Lung microvascular endothelial cell (primary cell): ENCODE measurements at regions not wholly inside any gene's neighbourhood (a gene's known extent, or its start where the extent isn't known, plus 50 kb on each side); places are given as distances from the start of the nearest gene placed in this dataset.

Experiments
- DNase-seq, 2 donors: peaks; one replicate each; pipeline versions ENCODE4 v3.0.0 to v3.0.0-alpha.2; 2010; ENCODE audit warnings: low read depth in 2 of 2

- DNase-seq: no peak
Observed at GRCh38 chr7:156073366-156074052, 261.2 kb upstream of the SHH start.

DNA sequence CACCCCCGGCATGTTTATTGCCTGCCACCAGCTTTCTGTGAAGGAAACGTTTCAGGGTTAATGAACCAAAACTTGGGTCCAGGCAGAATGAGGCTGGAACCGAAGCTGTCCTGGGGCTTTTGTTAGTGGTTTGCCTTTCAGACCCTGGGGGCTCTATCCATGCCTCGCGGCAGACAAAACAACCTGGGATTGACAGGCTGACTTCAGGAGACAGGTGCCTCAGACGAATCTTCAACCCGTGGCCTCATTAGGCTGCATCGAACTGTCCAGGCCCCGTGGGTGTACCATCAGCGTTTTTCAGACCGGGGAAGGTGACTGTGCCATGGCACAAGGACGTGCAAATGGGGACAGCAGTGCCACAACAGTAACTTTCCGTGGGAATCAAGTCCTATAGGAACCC, 259.3 kb upstream of the SHH start:
- no peak for DNase-seq

GRCh38 chr7:156069891-156070290, 257.6 kb upstream of the SHH start:
- no peak for DNase-seq

- no peak for DNase-seq
Observed at GRCh38 chr7:156067156-156067555, 254.9 kb upstream of the SHH start.

DNA sequence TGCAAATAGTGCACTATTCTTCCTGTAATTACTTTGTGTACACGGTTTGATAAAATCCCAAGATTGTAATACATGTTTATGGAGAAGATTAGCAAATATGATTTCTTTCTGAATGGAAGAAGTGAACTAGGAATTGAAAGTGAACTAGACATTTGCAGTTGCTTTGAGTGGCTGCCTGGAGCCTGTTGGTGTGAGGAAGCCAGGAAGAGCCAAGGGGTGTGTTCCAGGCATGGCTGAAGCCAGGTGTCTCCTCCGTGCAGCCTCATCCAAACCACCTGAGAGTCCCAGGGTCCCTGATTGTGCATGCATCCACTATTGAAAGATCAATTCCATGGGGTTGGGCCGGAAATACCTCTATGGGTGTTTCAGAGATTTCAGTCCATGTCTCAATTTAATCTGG, 253.1 kb upstream of the SHH start:
- DNase-seq: no peak

DNA sequence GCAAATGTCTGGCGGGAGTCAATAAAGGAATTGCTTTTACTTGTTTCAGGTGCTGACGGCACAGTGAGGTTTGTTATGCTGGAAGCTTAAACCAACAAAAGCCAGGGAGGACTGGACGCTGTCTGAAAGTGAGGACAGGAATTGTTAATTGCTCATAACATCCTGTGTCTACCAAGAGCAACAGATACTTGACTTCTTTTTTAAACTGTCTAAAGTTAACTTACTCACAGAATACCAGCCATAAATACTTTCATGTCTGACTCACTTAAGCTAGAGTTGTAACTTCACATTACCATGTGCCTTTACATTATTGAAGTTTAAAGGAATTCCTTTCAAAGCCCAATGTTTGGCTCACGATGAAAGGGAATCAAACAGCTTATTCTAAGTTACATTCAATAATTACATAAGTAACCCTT, 252.7 kb upstream of the SHH start:
- DNase-seq: peak in 1 of 2 donors; percentile 53

GRCh38 chr7:156063241-156063810, 251.1 kb upstream of the SHH start:
- no peak for DNase-seq

DNA sequence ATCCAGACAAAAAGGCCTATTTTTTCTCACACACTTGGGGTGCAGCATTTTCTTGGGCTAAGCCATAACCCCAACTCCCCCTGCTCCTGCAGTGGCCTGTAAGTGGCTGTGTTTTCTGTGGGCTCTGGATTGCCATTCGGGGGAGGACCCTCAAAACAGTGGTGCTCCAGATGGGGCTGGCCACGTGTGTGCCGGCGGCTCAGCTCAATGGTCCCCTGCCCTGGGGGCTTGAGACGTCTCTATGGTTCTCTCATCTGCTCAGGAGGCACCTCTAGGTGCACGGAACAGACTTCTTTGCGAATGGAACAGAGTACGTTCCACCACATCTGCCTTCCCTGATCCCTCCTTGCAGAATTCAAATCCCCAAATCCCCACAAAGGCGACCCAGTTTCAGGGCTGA, 250.0 kb upstream of the SHH start:
- no peak for DNase-seq

DNA sequence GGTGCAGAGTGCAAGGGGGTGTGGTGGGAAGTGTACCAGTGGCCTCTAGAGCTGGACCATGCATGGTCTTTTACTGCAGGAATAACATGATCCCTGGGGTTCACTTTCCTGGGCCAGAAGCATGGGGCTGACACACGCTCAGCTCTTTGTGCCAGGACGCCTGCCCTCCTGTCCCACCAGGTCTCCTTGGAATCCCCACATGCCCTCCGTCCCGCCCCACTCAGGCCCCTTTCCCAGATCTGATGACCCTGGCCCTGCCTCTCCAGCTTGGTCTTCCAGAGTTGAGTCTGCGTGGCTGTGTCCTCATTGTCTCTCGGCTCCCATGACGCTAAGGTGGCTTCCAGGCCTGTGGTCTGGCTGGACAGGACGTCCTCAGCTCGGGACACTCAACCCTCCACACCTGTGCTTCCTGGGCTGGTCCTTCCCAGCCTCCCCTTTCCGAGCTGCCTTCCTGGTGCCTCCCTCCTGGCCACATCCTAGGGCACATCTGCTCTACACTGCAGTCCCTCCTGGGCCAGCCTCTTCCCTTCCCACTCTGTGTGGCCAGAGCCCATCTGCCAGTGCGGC, 249.5 kb upstream of the SHH start:
- no peak for DNase-seq

GRCh38 chr7:156060925-156061324, 248.7 kb upstream of the SHH start:
- no peak for DNase-seq

GRCh38 chr7:156059369-156059768, 247.1 kb upstream of the SHH start:
- no peak for DNase-seq

DNA sequence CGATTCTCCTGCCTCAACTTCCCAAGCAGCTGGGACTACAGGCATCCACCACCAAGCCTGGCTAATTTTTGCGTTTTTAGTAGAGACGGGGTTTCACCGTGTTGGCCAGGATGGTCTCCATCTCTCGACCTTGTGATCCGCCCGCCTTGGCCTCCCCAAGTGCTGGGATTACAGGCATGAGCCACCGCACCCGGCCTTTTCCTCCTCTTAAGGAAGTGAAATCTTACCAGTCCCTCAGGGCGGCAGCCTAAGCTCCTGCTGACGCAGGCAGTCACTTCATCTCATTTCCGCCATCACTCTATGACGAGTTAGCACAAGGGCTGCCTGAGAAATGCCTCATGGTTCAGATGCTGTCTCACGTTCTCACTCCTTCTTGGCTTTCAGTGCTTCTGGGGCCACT, 246.0 kb upstream of the SHH start:
- no peak for DNase-seq

GRCh38 chr7:156056534-156056933, 244.3 kb upstream of the SHH start:
- DNase-seq: no peak

DNA sequence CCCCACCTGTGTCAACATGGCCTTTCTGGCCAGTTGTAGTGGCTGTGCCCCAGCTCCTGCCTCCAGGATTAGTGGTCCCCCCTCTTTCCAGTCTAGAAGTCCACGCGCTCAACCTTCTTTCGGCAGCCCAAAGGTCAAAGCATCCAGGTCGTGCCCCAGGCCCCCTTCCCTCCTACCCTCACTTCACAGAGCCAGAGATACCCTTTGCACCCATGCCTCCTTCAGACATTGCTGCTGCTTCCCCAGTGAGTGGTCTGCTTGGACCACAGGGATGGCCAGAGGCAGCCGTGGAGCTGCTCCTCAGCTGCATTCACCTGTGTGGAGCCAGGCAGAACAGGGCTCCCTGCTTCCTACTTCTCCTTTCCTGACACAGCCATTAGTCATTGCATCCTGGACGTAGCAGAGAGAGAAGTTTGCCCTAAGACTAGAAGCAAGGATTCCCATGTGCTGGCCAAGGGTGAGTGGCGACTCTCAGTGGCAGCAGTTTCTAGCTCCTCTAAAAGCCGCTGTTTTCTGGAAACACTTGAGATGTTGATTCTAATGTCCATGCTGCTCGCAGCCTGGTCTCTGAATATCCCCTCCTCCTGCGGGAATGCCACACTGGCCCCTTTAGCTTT, 243.1 kb upstream of the SHH start:
- DNase-seq: no peak

DNA sequence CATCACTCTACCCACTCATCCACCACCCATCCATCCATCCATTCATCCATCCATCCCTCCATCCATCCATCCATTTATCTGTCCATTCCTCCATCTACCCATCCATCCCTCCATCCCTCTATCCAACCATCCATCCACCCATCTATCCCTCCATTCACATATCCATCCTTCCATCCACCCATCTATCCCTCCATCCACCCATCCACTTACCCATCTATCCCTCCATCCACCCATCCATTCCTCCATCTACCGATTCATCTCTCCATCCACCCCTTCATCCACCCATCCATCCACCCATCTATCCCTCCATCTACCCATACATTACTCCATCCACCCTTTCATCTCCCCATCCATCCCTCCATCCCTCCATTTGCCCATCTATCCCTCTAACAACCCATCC, 239.6 kb upstream of the SHH start:
- DNase-seq: no peak

DNA sequence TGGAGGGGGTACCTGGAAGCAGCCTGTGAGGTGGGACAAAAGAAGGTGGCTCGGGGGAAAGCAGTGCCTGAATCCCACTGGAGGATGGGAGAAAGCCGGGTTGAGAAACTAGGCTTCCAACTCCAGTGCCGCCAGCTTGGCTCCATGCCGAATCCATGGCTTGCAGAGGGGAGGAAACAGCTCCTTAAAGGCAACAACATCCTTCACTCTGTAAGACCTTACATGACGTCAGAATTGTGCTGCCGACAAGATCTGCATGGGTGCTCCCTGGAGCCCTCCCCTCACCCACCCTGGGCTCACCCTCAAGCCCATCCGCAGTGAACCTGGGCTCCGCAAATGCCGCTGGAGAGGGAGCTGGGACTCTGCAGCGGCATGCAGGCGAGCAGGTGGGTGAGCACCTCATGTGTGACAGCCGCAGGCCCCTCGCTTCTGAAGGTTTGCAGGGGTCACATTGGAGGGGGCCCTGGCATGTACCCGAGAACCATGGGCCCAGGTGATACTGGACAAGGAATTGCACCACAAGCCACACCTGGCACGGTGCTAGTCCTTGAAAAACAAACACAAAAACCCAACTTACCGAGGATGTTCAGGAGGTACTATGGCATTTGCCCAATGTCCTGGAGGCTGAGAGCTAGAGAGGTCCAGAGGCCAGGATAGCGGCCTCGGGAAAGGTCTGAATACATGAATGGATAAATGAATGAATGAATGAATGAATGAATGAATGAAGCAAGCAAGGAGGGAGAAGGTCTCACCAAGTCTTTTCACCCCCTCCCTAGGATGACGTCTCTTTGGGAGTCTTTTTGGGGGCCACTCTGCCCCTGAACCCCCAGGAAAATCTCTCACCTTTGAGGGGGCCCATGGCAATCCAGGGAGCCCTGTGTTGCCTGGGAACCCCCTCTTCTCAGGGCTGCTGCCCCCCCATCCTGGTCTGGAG, 238.6 kb upstream of the SHH start:
- DNase-seq: no peak

GRCh38 chr7:156049366-156049765, 237.1 kb upstream of the SHH start:
- no peak for DNase-seq

- DNase-seq: no peak
Observed at GRCh38 chr7:156046031-156046560, 233.8 kb upstream of the SHH start.

- DNase-seq: peak in 1 of 2 donors; percentile 6
Observed at GRCh38 chr7:156043416-156044178, 231.3 kb upstream of the SHH start.

- DNase-seq: no peak
Observed at GRCh38 chr7:156041398-156041797, 229.1 kb upstream of the SHH start.
